ENCODE measurements at regions not wholly inside any gene's neighbourhood (a gene's known extent, or its start where the extent isn't known, plus 50 kb on each side); places are given as distances from the start of the nearest gene placed in this dataset.

DNA sequence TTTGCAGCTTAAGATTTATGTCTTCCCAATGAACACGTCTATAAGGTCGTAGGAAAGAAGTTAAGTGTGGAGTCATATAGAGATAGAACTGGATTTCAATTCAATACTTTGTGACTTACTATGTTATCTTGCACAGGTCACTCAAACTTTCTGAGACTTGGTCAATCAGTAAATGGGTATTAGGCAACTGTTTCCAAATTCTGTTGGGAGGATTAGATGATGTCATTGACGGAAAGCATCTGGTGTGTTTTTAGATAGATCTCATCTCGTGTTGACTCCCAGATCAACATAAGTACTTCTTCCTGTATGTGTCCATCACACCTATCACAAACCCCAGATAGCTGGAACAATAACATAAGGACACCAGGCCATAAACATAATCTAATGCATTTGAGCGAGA lies 771.1 kb upstream of the FANCL start:
- TF ChIP-seq, protein P1, sequence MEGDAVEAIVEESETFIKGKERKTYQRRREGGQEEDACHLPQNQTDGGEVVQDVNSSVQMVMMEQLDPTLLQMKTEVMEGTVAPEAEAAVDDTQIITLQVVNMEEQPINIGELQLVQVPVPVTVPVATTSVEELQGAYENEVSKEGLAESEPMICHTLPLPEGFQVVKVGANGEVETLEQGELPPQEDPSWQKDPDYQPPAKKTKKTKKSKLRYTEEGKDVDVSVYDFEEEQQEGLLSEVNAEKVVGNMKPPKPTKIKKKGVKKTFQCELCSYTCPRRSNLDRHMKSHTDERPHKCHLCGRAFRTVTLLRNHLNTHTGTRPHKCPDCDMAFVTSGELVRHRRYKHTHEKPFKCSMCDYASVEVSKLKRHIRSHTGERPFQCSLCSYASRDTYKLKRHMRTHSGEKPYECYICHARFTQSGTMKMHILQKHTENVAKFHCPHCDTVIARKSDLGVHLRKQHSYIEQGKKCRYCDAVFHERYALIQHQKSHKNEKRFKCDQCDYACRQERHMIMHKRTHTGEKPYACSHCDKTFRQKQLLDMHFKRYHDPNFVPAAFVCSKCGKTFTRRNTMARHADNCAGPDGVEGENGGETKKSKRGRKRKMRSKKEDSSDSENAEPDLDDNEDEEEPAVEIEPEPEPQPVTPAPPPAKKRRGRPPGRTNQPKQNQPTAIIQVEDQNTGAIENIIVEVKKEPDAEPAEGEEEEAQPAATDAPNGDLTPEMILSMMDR (IDR thresholded peaks at IDR 0.05; ENCODE audit: borderline replicate concordance, extremely low read depth, low read length, poor library complexity, severe bottlenecking), result no peak
- TF ChIP-seq EZH2 (IDR thresholded peaks at IDR 0.05; ENCODE audit: borderline replicate concordance, low read depth, low read length, severe bottlenecking), result no peak
